ENCODE measurements at regions not wholly inside any gene's neighbourhood (a gene's known extent, or its start where the extent isn't known, plus 50 kb on each side); places are given as distances from the start of the nearest gene placed in this dataset.

GRCh38 chr9:18075253-18075952, 398.6 kb upstream of the ADAMTSL1 start:
- TF ChIP-seq, protein P1, sequence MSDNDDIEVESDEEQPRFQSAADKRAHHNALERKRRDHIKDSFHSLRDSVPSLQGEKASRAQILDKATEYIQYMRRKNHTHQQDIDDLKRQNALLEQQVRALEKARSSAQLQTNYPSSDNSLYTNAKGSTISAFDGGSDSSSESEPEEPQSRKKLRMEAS (IDR thresholded peaks at IDR 0.05; ENCODE audit: insufficient read depth, insufficient read length) = no peak
- TF ChIP-seq, protein P2, sequence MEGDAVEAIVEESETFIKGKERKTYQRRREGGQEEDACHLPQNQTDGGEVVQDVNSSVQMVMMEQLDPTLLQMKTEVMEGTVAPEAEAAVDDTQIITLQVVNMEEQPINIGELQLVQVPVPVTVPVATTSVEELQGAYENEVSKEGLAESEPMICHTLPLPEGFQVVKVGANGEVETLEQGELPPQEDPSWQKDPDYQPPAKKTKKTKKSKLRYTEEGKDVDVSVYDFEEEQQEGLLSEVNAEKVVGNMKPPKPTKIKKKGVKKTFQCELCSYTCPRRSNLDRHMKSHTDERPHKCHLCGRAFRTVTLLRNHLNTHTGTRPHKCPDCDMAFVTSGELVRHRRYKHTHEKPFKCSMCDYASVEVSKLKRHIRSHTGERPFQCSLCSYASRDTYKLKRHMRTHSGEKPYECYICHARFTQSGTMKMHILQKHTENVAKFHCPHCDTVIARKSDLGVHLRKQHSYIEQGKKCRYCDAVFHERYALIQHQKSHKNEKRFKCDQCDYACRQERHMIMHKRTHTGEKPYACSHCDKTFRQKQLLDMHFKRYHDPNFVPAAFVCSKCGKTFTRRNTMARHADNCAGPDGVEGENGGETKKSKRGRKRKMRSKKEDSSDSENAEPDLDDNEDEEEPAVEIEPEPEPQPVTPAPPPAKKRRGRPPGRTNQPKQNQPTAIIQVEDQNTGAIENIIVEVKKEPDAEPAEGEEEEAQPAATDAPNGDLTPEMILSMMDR (IDR thresholded peaks at IDR 0.05; ENCODE audit: extremely low read depth in 1 of 2, insufficient read depth in 1 of 2, low read depth in 1 of 2, low read length in 2 of 2) = no peak
- no peak for TF ChIP-seq POLR2A (IDR thresholded peaks at IDR 0.05; ENCODE audit: low read depth, low read length)
